Activated CD4-positive, alpha-beta memory T cell treated with anti-CD3 and anti-CD28 coated beads for 36 hours (primary cell): ENCODE measurements at regions not wholly inside any gene's neighbourhood (a gene's known extent, or its start where the extent isn't known, plus 50 kb on each side); places are given as distances from the start of the nearest gene placed in this dataset.
A peak's percentile ranks its signal among the peaks of the same experiment; 100 is the strongest.
"Not testable (repeated sequence)": the region's sequence is repeated elsewhere in the genome, so short reads cannot be mapped to it uniquely, and the experiment has no call there.

Source experiments
- CTCF ChIA-PET: fragments of 350-600 bp; sonication (Branson Sonifier 250); formaldehyde crosslinking; loops from one replicate; lab custom pipeline; 2021; ENCODE audit warnings: antibody characterized with exemption, inconsistent platforms; lab: Charles Lee
- POLR2A ChIA-PET: fragments of 350-600 bp; sonication (Branson Sonifier 250); formaldehyde crosslinking; loops from one replicate; lab custom pipeline; 2021; ENCODE audit warnings: antibody characterized with exemption; lab: Charles Lee
- DNase-seq: peaks from one replicate; pipeline ENCODE4 v3.0.0-alpha.2; 2020
- H3K27ac Mint-ChIP-seq: one replicate; pipeline ENCODE4 v1.8.0; 2021; ENCODE audit warnings: mixed read lengths
- H3K27me3 Mint-ChIP-seq: one replicate; pipeline ENCODE4 v1.8.0; 2021; ENCODE audit warnings: mixed read lengths
- H3K36me3 Mint-ChIP-seq: one replicate; pipeline ENCODE4 v1.8.0; 2021; ENCODE audit warnings: mixed read lengths
- H3K4me1 Mint-ChIP-seq: one replicate; pipeline ENCODE4 v1.8.0; 2021; ENCODE audit warnings: low read depth, mixed read lengths
- H3K4me3 Mint-ChIP-seq: one replicate; pipeline ENCODE4 v1.8.0; 2021; ENCODE audit warnings: mild to moderate bottlenecking, mixed read lengths
- H3K9me3 Mint-ChIP-seq: one replicate; pipeline ENCODE4 v1.8.0; 2021; ENCODE audit warnings: mixed read lengths
- intact Hi-C: fragments of 100-400 bp; cut with micrococcal nuclease; formaldehyde crosslinking; loops from one replicate; pipeline ENCODE4 v1.15.1; 2023

DNA sequence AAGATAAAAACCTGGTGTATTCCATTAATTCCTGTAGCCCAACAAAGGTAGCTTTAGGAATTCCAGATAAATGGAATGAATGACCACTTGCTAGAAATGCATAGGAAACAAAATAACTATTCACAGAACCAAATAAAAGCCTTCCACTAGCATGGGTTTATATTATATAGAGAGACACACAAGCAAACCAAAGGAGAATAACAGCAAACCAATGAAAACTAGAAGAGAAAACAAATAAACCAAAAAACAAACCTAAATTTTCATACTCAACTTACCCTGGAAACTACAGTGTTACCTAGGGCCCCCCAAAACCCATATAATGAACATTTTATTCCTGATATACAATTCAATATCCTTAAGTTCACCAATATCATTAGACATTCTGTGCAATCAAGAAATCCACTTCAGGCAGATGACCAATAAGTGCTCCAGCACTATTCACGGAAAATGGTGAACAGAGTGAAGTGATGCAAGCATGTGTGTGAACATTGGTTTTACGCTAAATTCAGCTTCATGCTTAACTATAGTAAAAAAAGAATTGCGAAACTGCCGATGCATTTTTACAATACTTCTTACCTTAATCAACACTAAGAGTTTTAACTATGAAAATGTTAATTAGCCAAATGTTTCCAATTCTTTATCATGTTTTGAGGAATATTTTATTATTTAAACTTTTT, 1108.4 kb upstream of the TMEM132C start:
- ChIA-PET POLR2A (no interaction called here), CTCF (no interaction called here)
- intact Hi-C loops = no loop called here
- Mint-ChIP-seq H3K27ac (no peak overlapping the region), H3K27me3 (no peaks in the 10 kb centered on the region), H3K36me3 (no peaks in the 10 kb centered on the region), H3K4me1 (peaks cover 13% of the 10 kb centered on the region), H3K4me3 (no peak overlapping the region), H3K9me3 (peaks cover 9% of the 10 kb centered on the region)
- DNase-seq = no peak

DNA sequence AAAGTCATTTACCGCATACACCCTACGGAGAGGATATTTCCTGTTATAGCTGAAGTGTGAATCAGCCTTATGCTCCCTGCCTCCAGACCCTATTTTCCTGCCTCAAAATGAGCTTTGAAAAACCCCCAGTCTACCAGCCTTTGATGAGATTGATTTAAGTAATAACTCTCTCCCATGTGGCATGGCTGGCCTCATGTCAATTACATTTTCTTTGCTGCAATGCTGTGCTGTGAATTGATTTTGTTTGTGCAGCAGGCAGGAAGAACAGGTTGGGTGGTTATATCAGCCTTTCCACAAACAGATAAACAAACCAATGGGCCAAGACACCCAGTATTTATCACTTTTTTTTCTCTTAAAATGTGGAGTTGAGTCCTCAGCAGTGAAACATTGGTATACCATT, 1105.5 kb upstream of the TMEM132C start:
- ChIA-PET POLR2A (no interaction called here), CTCF (no interaction called here)
- intact Hi-C loops = loop anchor here (10.0 kb wide), 1 partner anchor 393 kb away; no protein-coding TSS in a partner anchor

GRCh38 chr12:127162307-127162706, 1104.7 kb upstream of the TMEM132C start:
- no peak overlapping the region for H3K4me3 Mint-ChIP-seq
- DNase-seq = no peak
- H3K36me3 Mint-ChIP-seq = no peaks in the 10 kb centered on the region
- ChIA-PET CTCF (interaction anchor here (0.9 to 1.8 kb wide), 2 partner anchors 10 to 54 kb away, joined by 3 to 6 read pairs; no protein-coding TSS in a partner anchor), POLR2A (no interaction called here)
- peak overlapping the region; percentile 60 for H3K27ac Mint-ChIP-seq
- H3K4me1 Mint-ChIP-seq = peaks cover 23% of the 10 kb centered on the region
- no peaks in the 10 kb centered on the region for H3K27me3 Mint-ChIP-seq
- peaks cover 9% of the 10 kb centered on the region for H3K9me3 Mint-ChIP-seq
- intact Hi-C loops = loop anchor here (10.0 kb wide), 1 partner anchor 392 kb away; no protein-coding TSS in a partner anchor

More for the DNA sequence above, 1105.5 kb upstream of the TMEM132C start:
- H3K27ac Mint-ChIP-seq = no peak overlapping the region
- H3K9me3 Mint-ChIP-seq = peaks cover 9% of the 10 kb centered on the region
- no peak overlapping the region for H3K4me3 Mint-ChIP-seq
- DNase-seq = no peak
- peaks cover 23% of the 10 kb centered on the region for H3K4me1 Mint-ChIP-seq
- H3K27me3 Mint-ChIP-seq = no peaks in the 10 kb centered on the region
- no peaks in the 10 kb centered on the region for H3K36me3 Mint-ChIP-seq

DNA sequence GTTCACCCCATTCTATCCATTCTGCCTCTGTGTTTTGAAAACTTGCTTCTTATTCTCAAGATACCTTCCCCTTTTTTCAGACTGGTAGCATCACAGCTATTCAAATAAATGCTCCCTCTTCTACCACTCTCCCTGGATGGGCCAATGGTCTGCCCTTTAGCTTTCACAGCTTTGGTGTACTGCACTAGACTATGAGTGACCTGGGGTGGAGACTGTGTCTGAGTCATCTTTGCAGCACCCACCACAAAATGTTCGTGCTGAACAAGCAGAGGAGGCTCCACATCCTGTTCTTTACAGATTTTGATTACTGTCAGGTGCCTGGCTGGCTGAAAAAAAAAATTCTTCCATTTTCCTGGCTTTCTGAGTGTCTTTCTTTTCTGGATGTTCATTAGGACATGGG, 1104.1 kb upstream of the TMEM132C start:
- Mint-ChIP-seq H3K9me3 (peaks cover 9% of the 10 kb centered on the region), H3K27ac (peak overlapping the region; percentile 60), H3K4me3 (no peak overlapping the region), H3K36me3 (no peaks in the 10 kb centered on the region), H3K4me1 (peaks cover 23% of the 10 kb centered on the region), H3K27me3 (no peaks in the 10 kb centered on the region)
- intact Hi-C loops = loop anchor here (1.0 to 10.0 kb wide), 3 partner anchors 38 to 392 kb away; no protein-coding TSS in a partner anchor
- DNase-seq = peak; percentile 68
- ChIA-PET POLR2A (no interaction called here), CTCF (interaction anchor here (0.9 to 1.8 kb wide), 3 partner anchors 11 to 54 kb away, joined by 3 to 6 read pairs (median 3); no protein-coding TSS in a partner anchor)

DNA sequence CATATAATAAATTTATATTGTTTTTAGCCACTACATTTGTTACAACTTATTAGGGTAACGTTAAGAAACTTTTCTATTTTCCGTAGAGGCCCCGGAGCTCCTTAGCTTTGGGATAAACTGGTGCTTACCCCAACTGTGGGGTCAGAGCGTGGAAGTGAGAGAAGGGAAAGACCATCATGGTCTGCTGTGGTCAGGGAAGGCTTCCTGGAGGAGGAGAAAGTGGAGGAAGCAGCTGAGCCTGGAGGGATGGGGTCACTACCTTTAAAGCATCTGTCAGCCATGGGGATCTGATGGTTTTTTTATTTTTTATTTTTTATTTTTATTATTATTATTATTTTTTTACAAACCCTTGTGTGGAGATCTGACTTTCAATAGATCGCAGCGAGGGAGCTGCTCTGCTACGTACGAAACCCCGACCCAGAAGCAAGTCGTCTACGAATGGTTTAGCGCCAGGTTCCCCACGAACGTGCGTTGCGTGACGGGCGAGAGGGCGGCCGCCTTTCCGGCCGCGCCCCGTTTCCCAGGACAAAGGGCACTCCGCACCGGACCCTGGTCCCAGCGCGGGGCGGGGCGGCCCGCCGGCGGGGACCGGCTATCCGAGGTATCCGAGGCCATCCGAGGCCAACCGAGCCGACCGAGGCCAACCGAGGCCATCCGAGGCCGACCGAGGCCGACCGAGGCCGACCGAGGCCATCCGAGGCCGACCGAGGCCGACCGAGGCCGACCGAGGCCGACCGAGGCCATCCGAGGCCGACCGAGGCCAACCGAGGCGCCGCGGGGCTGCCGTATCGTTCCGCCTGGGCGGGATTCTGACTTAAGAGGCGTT, 1101.2 kb upstream of the TMEM132C start:
- H3K27ac Mint-ChIP-seq = no peak overlapping the region
- CTCF ChIA-PET = interaction anchor here (0.6 to 1.1 kb wide), 3 partner anchors 57 to 291 kb away, joined by 3 to 4 read pairs (median 3); no protein-coding TSS in a partner anchor
- POLR2A ChIA-PET = no interaction called here
- peaks cover 8% of the 10 kb centered on the region for H3K9me3 Mint-ChIP-seq
- peak; percentile 87 for DNase-seq
- peaks cover 23% of the 10 kb centered on the region for H3K4me1 Mint-ChIP-seq
- H3K4me3 Mint-ChIP-seq = peak overlapping the region; percentile 74
- H3K27me3 Mint-ChIP-seq = peaks cover 16% of the 10 kb centered on the region
- intact Hi-C loops = loop anchor here (1.0 to 10.0 kb wide), 2 partner anchors 389 to 393 kb away; no protein-coding TSS in a partner anchor
- no peaks in the 10 kb centered on the region for H3K36me3 Mint-ChIP-seq

DNA sequence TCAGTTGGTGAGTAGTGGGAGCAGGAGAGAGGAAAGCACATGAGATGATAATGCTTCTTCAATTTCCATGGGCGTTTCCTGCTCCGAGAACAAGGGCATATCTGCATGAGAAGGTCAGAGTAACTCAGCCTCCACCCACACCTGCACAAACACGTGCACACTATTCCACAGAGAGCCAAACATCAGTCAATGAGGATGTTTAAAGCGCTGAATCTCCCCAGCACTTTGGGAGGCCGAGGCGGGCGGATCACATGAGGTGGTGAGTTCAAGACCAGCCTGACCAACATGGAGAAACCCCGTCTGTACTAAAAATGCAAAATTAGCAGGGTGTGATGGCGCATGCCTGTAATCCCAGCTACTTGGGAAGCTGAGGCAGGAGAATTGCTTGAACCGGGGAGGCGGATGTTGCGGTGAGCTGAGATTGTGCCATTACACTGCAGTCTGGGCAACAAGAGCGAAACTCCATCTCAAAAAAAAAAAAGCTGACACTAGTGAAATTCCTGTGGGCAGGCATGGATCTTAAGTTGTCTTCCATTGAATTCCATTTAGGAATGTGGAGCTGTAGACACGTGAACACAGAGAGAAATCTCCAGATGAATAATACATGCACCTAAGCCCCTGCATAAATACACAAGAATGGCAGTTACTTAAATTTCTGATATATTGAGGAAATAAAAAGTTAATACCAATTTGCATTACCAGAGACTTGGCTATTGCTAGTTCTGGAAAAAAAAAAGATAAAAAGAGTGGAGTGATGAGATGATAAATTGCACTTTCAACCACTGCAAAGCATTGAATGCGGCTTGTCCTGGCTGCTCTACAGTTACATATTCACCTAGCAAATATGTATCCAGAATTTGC, 1097.4 kb upstream of the TMEM132C start:
- DNase-seq = no peak
- intact Hi-C loops = loop anchor here (10.0 kb wide), 1 partner anchor 385 kb away; no protein-coding TSS in a partner anchor
- H3K27ac Mint-ChIP-seq = no peak overlapping the region
- H3K4me3 Mint-ChIP-seq = no peak overlapping the region
- H3K36me3 Mint-ChIP-seq = no peaks in the 10 kb centered on the region
- H3K27me3 Mint-ChIP-seq = peaks cover 18% of the 10 kb centered on the region
- H3K9me3 Mint-ChIP-seq = no peaks in the 10 kb centered on the region
- peaks cover 2% of the 10 kb centered on the region for H3K4me1 Mint-ChIP-seq
- POLR2A ChIA-PET = no interaction called here
- CTCF ChIA-PET = interaction anchor here (0.7 kb wide), 1 partner anchor 91 kb away, joined by 4 read pairs; no protein-coding TSS in a partner anchor

DNA sequence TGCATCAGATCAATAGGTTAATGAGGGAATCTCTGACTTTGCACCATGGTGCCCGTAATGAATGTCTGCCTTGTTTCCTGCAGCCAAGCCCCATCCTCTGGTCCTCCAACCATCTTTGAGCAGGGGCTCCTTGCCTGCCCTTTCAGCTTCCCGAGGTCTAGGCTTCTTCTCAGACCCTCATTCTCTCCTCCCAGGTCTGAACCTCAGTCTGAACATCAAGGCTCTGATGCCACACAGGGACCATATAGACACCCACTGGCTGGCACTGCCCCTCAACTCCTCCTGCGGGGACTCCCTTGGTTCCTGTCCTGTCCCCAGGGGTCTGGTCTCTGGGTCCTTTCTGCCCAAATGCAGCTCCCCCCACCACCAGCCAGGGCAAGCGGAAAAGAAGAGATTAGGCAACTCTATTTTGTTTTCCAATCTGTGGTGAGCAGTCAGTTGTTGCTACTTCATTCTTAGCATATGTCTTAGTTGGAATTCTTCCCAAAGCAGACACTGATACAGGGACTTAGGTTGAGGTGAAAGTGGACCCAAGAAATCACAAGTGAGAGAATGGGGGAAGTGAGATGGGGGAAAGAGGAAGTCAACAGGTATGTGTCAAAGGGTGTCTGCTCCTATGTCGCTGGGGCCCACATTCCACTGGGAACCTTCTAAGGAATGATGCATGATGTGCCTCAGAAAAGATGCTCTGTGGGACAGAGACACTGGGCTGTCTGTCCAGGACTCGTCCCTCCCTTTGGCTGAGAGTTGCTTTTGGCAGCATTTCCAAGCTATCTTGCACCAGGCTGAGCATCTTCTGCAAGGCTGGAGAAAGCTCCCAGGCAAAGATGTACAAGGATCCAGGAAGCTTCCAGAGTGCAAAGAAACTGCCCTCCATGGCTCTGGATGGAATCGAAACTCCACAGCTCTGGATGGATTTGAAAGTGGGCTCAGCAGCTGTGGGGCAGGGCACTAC, 1096.5 kb upstream of the TMEM132C start:
- no peaks in the 10 kb centered on the region for H3K36me3 Mint-ChIP-seq
- no peak overlapping the region for H3K27ac Mint-ChIP-seq
- peaks cover 18% of the 10 kb centered on the region for H3K27me3 Mint-ChIP-seq
- intact Hi-C loops = no loop called here
- DNase-seq = no peak
- no peak overlapping the region for H3K4me3 Mint-ChIP-seq
- peaks cover 1% of the 10 kb centered on the region for H3K4me1 Mint-ChIP-seq
- H3K9me3 Mint-ChIP-seq = peaks cover 4% of the 10 kb centered on the region
- POLR2A ChIA-PET = no interaction called here
- CTCF ChIA-PET = no interaction called here

GRCh38 chr12:127172861-127173260, 1094.1 kb upstream of the TMEM132C start:
- peaks cover 18% of the 10 kb centered on the region for H3K27me3 Mint-ChIP-seq
- no peaks in the 10 kb centered on the region for H3K4me1 Mint-ChIP-seq
- intact Hi-C loops = no loop called here
- CTCF ChIA-PET = no interaction called here
- POLR2A ChIA-PET = no interaction called here
- no peaks in the 10 kb centered on the region for H3K36me3 Mint-ChIP-seq
- peaks cover 18% of the 10 kb centered on the region for H3K9me3 Mint-ChIP-seq
- no peak overlapping the region for H3K27ac Mint-ChIP-seq
- DNase-seq = no peak
- H3K4me3 Mint-ChIP-seq = no peak overlapping the region

- intact Hi-C loops, H3K27ac Mint-ChIP-seq, DNase-seq, H3K4me1 Mint-ChIP-seq, POLR2A ChIA-PET, CTCF ChIA-PET, H3K36me3 Mint-ChIP-seq, H3K4me3 Mint-ChIP-seq: not testable (repeated sequence)
- Mint-ChIP-seq H3K27me3 (peaks cover 13% of the 10 kb centered on the region), H3K9me3 (peaks cover 23% of the 10 kb centered on the region)
These were observed 1093.0 kb upstream of the TMEM132C start for GRCh38 chr12:127173971-127174370.

DNA sequence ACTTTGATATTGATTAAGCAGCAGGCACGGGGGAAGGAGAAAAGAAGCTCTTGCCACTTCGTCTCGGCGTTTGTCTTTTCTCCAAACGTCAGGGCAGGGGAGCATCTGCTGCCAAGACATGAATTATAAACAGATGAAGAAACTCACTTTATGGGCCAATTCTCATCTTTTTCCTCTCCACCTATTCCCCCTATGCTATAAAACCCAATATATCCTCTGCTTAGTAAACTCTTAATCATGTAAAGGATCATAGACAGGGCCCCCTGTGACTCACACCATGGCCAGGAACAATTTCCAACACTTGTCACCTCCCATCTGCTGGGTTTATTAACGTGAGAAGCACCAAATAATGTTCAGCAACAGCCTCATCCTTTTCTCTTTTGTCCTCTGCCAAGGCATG, 1092.1 kb upstream of the TMEM132C start:
- POLR2A ChIA-PET = no interaction called here
- H3K36me3 Mint-ChIP-seq = no peaks in the 10 kb centered on the region
- intact Hi-C loops = no loop called here

More for the DNA sequence above, 1092.1 kb upstream of the TMEM132C start:
- Mint-ChIP-seq H3K27ac (no peak overlapping the region), H3K27me3 (peaks cover 6% of the 10 kb centered on the region), H3K4me1 (no peaks in the 10 kb centered on the region), H3K9me3 (peaks cover 23% of the 10 kb centered on the region), H3K4me3 (no peak overlapping the region)
- DNase-seq = no peak
- CTCF ChIA-PET = interaction anchor here (0.6 kb wide), 1 partner anchor 66 kb away, joined by 3 read pairs; no protein-coding TSS in a partner anchor
